ENCODE measurements at regions not wholly inside any gene's neighbourhood (a gene's known extent, or its start where the extent isn't known, plus 50 kb on each side); places are given as distances from the start of the nearest gene placed in this dataset.
A peak's percentile ranks its signal among the peaks of the same experiment; 100 is the strongest.
"Not testable (repeated sequence)": the region's sequence is repeated elsewhere in the genome, so short reads cannot be mapped to it uniquely, and the experiment has no call there.

- not testable (repeated sequence) for H3K27ac ChIP-seq (ENCODE audit: low read depth, low read length); H3K27ac Mint-ChIP-seq (ENCODE audit: unreplicated experiment); H2AFZ ChIP-seq (ENCODE audit: low read depth, low read length); H3K4me2 ChIP-seq (ENCODE audit: low read length); H3K4me3 Mint-ChIP-seq (ENCODE audit: unreplicated experiment); H4K20me1 ChIP-seq (ENCODE audit: insufficient read depth, low read length); FAIRE-seq; H3K4me1 ChIP-seq (ENCODE audit: insufficient read depth, low read length); H3K4me1 Mint-ChIP-seq (ENCODE audit: low read depth, unreplicated experiment); H3K4me3 ChIP-seq (ENCODE audit: insufficient read depth, low read depth, low read length); DNase-seq (ENCODE audit: low read depth); H3K27me3 Mint-ChIP-seq (ENCODE audit: low read depth, unreplicated experiment); H3K36me3 Mint-ChIP-seq (ENCODE audit: low read depth, unreplicated experiment); H3K27me3 ChIP-seq (ENCODE audit: insufficient read depth, low read length); H3K79me2 ChIP-seq (ENCODE audit: insufficient read depth, low read length); H3K9ac ChIP-seq (ENCODE audit: low read length); H3K36me3 ChIP-seq (ENCODE audit: insufficient read depth, low read length)
- peaks cover 69% of the 10 kb centered on the region for H3K9me3 Mint-ChIP-seq (ENCODE audit: unreplicated experiment)
- peaks cover 59% of the 10 kb centered on the region for H3K9me3 ChIP-seq (ENCODE audit: insufficient read depth, low read depth, low read length)
These were observed 131.9 kb downstream of the CWH43 start for GRCh38 chr4:49117951-49118350.

- H3K79me2 ChIP-seq (ENCODE audit: insufficient read depth, low read length); H3K36me3 Mint-ChIP-seq (ENCODE audit: low read depth, unreplicated experiment); H3K4me2 ChIP-seq (ENCODE audit: low read length); H2AFZ ChIP-seq (ENCODE audit: low read depth, low read length); H3K4me1 Mint-ChIP-seq (ENCODE audit: low read depth, unreplicated experiment); H3K27ac Mint-ChIP-seq (ENCODE audit: unreplicated experiment); H3K4me3 ChIP-seq (ENCODE audit: insufficient read depth, low read depth, low read length); FAIRE-seq; H3K4me1 ChIP-seq (ENCODE audit: insufficient read depth, low read length); H3K27me3 Mint-ChIP-seq (ENCODE audit: low read depth, unreplicated experiment); H4K20me1 ChIP-seq (ENCODE audit: insufficient read depth, low read length); H3K27me3 ChIP-seq (ENCODE audit: insufficient read depth, low read length); H3K27ac ChIP-seq (ENCODE audit: low read depth, low read length); H3K9ac ChIP-seq (ENCODE audit: low read length); H3K4me3 Mint-ChIP-seq (ENCODE audit: unreplicated experiment); H3K36me3 ChIP-seq (ENCODE audit: insufficient read depth, low read length); DNase-seq (ENCODE audit: low read depth): not testable (repeated sequence)
- peaks cover 65% of the 10 kb centered on the region for H3K9me3 Mint-ChIP-seq (ENCODE audit: unreplicated experiment)
- H3K9me3 ChIP-seq (ENCODE audit: insufficient read depth, low read depth, low read length): peaks cover 55% of the 10 kb centered on the region
These were observed 132.5 kb downstream of the CWH43 start for GRCh38 chr4:49118379-49119212.

DNA sequence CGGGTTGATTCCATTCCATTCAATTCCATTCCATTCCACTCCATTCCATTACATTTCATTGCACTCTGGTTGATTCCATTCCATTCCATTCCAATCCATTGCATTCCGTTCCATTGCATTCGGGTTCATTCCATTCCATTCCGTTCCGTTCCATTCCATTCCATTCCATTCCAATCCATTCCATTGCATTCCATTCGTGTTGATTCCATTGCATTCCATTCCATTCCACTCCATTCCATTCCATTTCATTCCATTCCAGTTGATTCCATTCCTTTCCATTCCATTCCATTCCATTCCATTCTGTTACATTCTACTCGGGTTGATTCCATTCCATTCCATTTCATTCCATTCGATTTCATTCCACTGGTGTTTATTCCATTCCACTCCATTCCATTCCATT, 133.3 kb downstream of the CWH43 start:
- H3K36me3 ChIP-seq (ENCODE audit: insufficient read depth, low read length); H3K4me1 ChIP-seq (ENCODE audit: insufficient read depth, low read length); H3K4me3 ChIP-seq (ENCODE audit: insufficient read depth, low read depth, low read length); H3K27ac ChIP-seq (ENCODE audit: low read depth, low read length); H3K4me3 Mint-ChIP-seq (ENCODE audit: unreplicated experiment); H3K27ac Mint-ChIP-seq (ENCODE audit: unreplicated experiment); H3K27me3 Mint-ChIP-seq (ENCODE audit: low read depth, unreplicated experiment); H3K9ac ChIP-seq (ENCODE audit: low read length); H3K4me1 Mint-ChIP-seq (ENCODE audit: low read depth, unreplicated experiment); FAIRE-seq; H3K36me3 Mint-ChIP-seq (ENCODE audit: low read depth, unreplicated experiment); H3K79me2 ChIP-seq (ENCODE audit: insufficient read depth, low read length); H3K4me2 ChIP-seq (ENCODE audit: low read length); H4K20me1 ChIP-seq (ENCODE audit: insufficient read depth, low read length); H2AFZ ChIP-seq (ENCODE audit: low read depth, low read length); H3K27me3 ChIP-seq (ENCODE audit: insufficient read depth, low read length): not testable (repeated sequence)
- peaks cover 59% of the 10 kb centered on the region for H3K9me3 Mint-ChIP-seq (ENCODE audit: unreplicated experiment)
- H3K9me3 ChIP-seq (ENCODE audit: insufficient read depth, low read depth, low read length): peaks cover 52% of the 10 kb centered on the region
- peak; percentile 19 for DNase-seq (ENCODE audit: low read depth)

- H3K4me2 ChIP-seq (ENCODE audit: low read length); H4K20me1 ChIP-seq (ENCODE audit: insufficient read depth, low read length); H3K4me3 ChIP-seq (ENCODE audit: insufficient read depth, low read depth, low read length); H3K27ac ChIP-seq (ENCODE audit: low read depth, low read length); H3K27me3 ChIP-seq (ENCODE audit: insufficient read depth, low read length); H3K4me1 Mint-ChIP-seq (ENCODE audit: low read depth, unreplicated experiment); H3K4me3 Mint-ChIP-seq (ENCODE audit: unreplicated experiment); H3K79me2 ChIP-seq (ENCODE audit: insufficient read depth, low read length); H3K27me3 Mint-ChIP-seq (ENCODE audit: low read depth, unreplicated experiment); H3K4me1 ChIP-seq (ENCODE audit: insufficient read depth, low read length); H3K36me3 Mint-ChIP-seq (ENCODE audit: low read depth, unreplicated experiment); H2AFZ ChIP-seq (ENCODE audit: low read depth, low read length); H3K27ac Mint-ChIP-seq (ENCODE audit: unreplicated experiment); H3K9ac ChIP-seq (ENCODE audit: low read length); FAIRE-seq; H3K36me3 ChIP-seq (ENCODE audit: insufficient read depth, low read length): not testable (repeated sequence)
- peaks cover 48% of the 10 kb centered on the region for H3K9me3 ChIP-seq (ENCODE audit: insufficient read depth, low read depth, low read length)
- peak; percentile 31 for DNase-seq (ENCODE audit: low read depth)
- peaks cover 51% of the 10 kb centered on the region for H3K9me3 Mint-ChIP-seq (ENCODE audit: unreplicated experiment)
These were observed 134.1 kb downstream of the CWH43 start for GRCh38 chr4:49120042-49120779.

- not testable (repeated sequence) for H3K4me2 ChIP-seq (ENCODE audit: low read length); H3K4me3 Mint-ChIP-seq (ENCODE audit: unreplicated experiment); H2AFZ ChIP-seq (ENCODE audit: low read depth, low read length); H3K36me3 Mint-ChIP-seq (ENCODE audit: low read depth, unreplicated experiment); H3K9ac ChIP-seq (ENCODE audit: low read length); H3K27ac Mint-ChIP-seq (ENCODE audit: unreplicated experiment); H3K27me3 ChIP-seq (ENCODE audit: insufficient read depth, low read length); H4K20me1 ChIP-seq (ENCODE audit: insufficient read depth, low read length); H3K4me1 ChIP-seq (ENCODE audit: insufficient read depth, low read length); H3K79me2 ChIP-seq (ENCODE audit: insufficient read depth, low read length); H3K4me1 Mint-ChIP-seq (ENCODE audit: low read depth, unreplicated experiment); H3K27ac ChIP-seq (ENCODE audit: low read depth, low read length); H3K4me3 ChIP-seq (ENCODE audit: insufficient read depth, low read depth, low read length); H3K27me3 Mint-ChIP-seq (ENCODE audit: low read depth, unreplicated experiment); H3K36me3 ChIP-seq (ENCODE audit: insufficient read depth, low read length); FAIRE-seq
- H3K9me3 Mint-ChIP-seq (ENCODE audit: unreplicated experiment): peaks cover 48% of the 10 kb centered on the region
- DNase-seq (ENCODE audit: low read depth): peak; percentile 72
- H3K9me3 ChIP-seq (ENCODE audit: insufficient read depth, low read depth, low read length): peaks cover 47% of the 10 kb centered on the region
These were observed 134.7 kb downstream of the CWH43 start for GRCh38 chr4:49120804-49121203.

- not testable (repeated sequence) for H3K27ac Mint-ChIP-seq (ENCODE audit: unreplicated experiment); H3K9me3 ChIP-seq (ENCODE audit: insufficient read depth, low read depth, low read length); H3K4me3 Mint-ChIP-seq (ENCODE audit: unreplicated experiment); H3K79me2 ChIP-seq (ENCODE audit: insufficient read depth, low read length); H2AFZ ChIP-seq (ENCODE audit: low read depth, low read length); H3K9ac ChIP-seq (ENCODE audit: low read length); H3K9me3 Mint-ChIP-seq (ENCODE audit: unreplicated experiment); H3K27ac ChIP-seq (ENCODE audit: low read depth, low read length); H3K4me1 ChIP-seq (ENCODE audit: insufficient read depth, low read length); H4K20me1 ChIP-seq (ENCODE audit: insufficient read depth, low read length); FAIRE-seq; H3K4me3 ChIP-seq (ENCODE audit: insufficient read depth, low read depth, low read length); H3K36me3 Mint-ChIP-seq (ENCODE audit: low read depth, unreplicated experiment); H3K27me3 ChIP-seq (ENCODE audit: insufficient read depth, low read length); H3K4me1 Mint-ChIP-seq (ENCODE audit: low read depth, unreplicated experiment); H3K36me3 ChIP-seq (ENCODE audit: insufficient read depth, low read length); DNase-seq (ENCODE audit: low read depth); H3K4me2 ChIP-seq (ENCODE audit: low read length); H3K27me3 Mint-ChIP-seq (ENCODE audit: low read depth, unreplicated experiment)
These were observed 140.4 kb downstream of the CWH43 start for GRCh38 chr4:49126443-49126842.
